ENCODE measurements at regions not wholly inside any gene's neighbourhood (a gene's known extent, or its start where the extent isn't known, plus 50 kb on each side); places are given as distances from the start of the nearest gene placed in this dataset.
A peak's percentile ranks its signal among the peaks of the same experiment; 100 is the strongest.

- intact Hi-C loops (cut with DNase I), result no loop called here
These were observed 244.1 kb downstream of the ELAVL2 start for GRCh38 chr9:23581931-23582330.

DNA sequence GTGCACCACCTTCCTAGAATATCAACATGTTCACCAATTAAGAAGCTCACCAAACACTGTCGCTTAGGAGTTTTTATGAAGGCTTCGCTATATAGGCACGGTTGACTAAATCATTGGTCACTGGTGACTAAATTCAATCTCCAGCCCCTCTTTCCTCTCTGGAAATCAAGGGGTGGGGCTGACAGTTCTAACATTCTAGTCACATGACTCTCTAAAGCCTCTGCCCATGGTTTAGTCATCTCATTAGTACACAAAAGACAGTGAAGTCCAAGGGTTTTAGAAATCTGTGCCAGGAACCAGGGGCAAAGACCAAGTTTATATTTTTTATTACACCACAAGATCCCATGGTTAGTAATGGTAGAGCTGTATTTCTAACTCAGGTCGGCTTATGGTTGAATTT lies 243.2 kb downstream of the ELAVL2 start:
- DNase-seq (ENCODE audit: missing footprints) (no peak), ATAC-seq (no peak)
- intact Hi-C loops (cut with DNase I), result no loop called here

More at GRCh38 chr9:23581931-23582330, 244.1 kb downstream of the ELAVL2 start:
- ATAC-seq (no peak), DNase-seq (ENCODE audit: missing footprints) (no peak)

DNA sequence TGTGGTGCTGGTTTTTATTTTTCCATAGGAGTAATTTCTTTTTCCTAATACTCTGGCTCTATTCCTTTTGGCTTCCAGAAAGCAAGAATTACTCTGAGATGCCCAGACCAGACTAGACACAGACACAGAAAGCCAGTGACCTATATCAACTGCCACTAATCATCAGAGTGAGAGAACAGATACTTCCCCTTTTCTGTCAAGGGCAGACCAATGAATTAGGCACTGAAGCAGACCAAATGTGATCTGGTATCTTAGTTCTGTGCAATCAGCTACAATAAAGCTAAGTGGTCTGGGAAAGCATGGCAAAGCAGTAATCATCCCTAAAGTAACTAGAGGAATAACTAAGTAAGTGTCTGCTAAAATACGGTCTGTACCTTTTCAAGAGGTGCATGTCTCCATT lies 239.1 kb downstream of the ELAVL2 start:
- intact Hi-C loops (cut with DNase I), result no loop called here
- ATAC-seq (no peak), DNase-seq (ENCODE audit: missing footprints) (no peak)

DNA sequence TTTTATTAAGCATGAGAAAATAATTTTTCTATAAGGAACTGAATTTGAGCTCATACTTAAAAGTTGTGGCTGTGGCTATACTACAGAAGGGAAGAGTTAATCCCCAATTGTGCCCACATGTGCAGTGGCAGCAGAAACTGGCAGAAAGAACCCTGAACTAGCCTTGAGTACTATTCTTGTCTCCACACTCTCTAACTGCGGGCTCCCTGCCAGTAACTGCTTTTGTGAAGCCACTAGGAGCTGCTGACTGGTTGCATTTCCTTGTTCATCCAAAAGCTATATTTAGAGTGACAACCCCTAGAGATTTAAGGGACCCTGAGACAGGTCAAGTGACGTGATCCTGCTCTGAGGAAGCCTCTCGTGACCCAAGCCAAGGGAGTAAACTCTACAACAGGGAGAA lies 238.6 kb downstream of the ELAVL2 start:
- intact Hi-C loops (cut with DNase I), result no loop called here
- peak; percentile 96 for ATAC-seq
- DNase-seq (ENCODE audit: missing footprints), result peak; percentile 74

DNA sequence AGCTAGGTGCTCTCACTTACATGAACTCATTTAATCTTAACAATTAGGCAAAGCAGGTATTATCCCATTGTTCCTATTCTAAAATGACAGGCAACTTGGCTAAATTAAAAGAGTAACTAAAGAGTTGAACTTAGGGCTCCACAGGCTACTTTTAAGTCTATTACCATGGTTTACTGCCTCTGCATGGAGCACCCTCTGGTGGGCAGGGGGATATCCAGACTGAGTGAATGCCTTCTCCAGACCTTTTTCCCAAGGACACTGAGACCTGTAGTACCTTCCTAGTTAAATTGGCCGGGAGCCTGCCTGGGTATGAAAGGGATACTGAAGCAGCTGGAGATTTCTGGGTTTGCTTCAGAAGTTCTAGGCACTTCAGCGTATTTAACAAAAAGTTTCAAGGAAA lies 238.1 kb downstream of the ELAVL2 start:
- ATAC-seq, result no peak
- intact Hi-C loops (cut with DNase I), result no loop called here
- DNase-seq (ENCODE audit: missing footprints), result no peak

GRCh38 chr9:23590276-23591000 lies 235.6 kb downstream of the ELAVL2 start:
- intact Hi-C loops (cut with DNase I), result no loop called here
- ATAC-seq (no peak), DNase-seq (ENCODE audit: missing footprints) (no peak)

GRCh38 chr9:23594421-23594820 lies 231.6 kb downstream of the ELAVL2 start:
- ATAC-seq, result no peak
- intact Hi-C loops (cut with DNase I), result no loop called here
- no peak for DNase-seq (ENCODE audit: missing footprints)

DNA sequence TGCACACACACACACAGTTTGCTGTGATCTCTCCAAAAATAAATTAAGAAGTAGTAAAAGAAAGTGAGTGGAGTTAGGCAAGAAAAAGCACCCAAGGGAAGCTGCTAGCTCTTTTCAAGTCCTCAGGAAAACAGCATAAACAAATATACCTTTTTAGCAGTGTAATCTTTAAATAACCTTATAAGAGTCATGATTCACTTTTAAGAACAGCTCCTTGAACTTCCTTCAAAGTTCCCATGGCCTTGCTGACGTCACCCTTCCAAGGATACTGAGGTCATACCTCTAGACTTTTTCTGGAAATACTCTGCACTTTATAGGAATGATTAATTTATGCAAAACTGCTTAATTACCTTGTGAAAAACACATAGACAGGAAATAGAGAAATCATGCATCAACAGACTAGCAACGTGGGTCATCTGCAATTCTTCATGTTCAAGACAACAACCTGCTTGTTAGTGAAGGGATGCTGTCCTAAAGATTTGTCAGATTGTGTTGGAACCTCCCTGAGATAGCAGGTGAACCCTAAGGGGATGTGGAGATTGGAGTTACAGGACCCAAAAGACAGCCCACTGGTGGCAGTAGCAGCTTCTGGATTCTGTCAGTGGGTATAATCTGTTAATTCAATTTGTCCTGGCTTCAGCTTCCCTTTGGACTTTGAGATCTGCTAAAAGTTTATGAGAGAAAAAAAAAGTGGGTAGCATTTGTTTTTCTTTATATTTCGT lies 229.0 kb downstream of the ELAVL2 start:
- intact Hi-C loops (cut with DNase I), result no loop called here
- no peak for ATAC-seq
- DNase-seq (ENCODE audit: missing footprints), result no peak

- ATAC-seq (no peak), DNase-seq (ENCODE audit: missing footprints) (no peak)
- intact Hi-C loops (cut with DNase I), result no loop called here
These were observed 227.0 kb downstream of the ELAVL2 start for GRCh38 chr9:23598994-23599393.

DNA sequence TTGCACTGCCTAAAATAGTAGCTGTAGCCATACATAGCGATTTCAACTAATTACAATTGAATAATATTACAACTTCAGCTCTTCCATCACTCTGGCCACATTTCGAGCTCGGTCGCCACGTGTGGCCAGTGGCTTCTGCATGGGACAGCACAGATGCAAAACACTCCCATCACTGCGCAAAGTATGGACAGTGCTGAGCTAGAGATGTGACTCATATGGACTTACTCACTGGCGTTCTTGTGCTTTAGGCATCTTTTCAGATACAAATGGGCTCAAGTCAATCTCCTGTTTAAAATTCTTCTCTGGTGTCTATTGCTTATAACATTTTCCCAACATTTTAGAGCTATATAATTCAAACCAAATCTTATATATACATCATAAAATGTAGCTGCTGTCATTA lies 222.7 kb downstream of the ELAVL2 start:
- DNase-seq (ENCODE audit: missing footprints), result no peak
- no peak for ATAC-seq
- intact Hi-C loops (cut with DNase I), result no loop called here

- intact Hi-C loops (cut with DNase I), result no loop called here
- ATAC-seq (no peak), DNase-seq (ENCODE audit: missing footprints) (no peak)
These were observed 219.9 kb downstream of the ELAVL2 start for GRCh38 chr9:23606107-23606506.

DNA sequence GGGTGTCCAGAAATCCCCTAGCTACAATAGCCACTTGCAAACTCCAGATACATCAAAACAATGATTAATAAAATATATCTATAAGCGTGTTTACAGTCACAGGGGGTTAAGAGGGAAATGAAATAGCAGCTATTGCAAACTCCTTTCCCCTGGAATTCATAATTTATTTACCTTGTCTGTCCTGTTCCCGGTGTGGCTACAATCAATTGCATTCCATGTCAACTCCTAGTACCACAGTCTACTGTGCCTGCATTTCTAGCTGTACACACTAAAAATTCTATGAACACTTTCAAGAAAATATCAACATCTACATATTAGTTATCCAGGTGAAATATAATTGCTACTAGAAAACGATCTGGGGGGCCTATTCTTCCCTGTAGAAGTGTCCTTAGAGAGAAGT lies 217.6 kb downstream of the ELAVL2 start:
- no peak for ATAC-seq
- intact Hi-C loops (cut with DNase I), result no loop called here
- DNase-seq (ENCODE audit: missing footprints), result no peak

DNA sequence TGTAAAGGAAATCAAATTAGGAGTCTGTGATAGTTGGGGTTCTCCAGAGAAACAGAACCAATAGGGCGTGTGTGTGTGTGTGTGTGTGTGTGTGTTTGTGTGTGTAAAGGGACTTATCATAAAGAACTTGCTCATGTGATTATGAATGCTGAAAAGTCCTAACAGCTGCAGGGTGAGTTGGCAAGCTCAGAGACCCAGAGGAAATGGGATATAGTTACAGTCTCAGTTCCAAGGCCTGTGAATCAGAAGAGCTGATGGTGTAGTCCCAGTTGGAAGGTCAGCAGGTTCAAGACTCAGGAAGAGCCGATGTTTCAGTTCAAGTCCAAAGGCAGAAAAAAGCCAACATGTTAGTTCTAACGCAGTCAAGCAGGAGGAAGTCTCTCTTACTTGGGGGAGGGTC lies 214.2 kb downstream of the ELAVL2 start:
- no peak for ATAC-seq
- intact Hi-C loops (cut with DNase I), result no loop called here
- DNase-seq (ENCODE audit: missing footprints), result no peak

- ATAC-seq (no peak), DNase-seq (ENCODE audit: missing footprints) (no peak)
- intact Hi-C loops (cut with DNase I), result no loop called here
These were observed 210.5 kb downstream of the ELAVL2 start for GRCh38 chr9:23615569-23615968.

DNA sequence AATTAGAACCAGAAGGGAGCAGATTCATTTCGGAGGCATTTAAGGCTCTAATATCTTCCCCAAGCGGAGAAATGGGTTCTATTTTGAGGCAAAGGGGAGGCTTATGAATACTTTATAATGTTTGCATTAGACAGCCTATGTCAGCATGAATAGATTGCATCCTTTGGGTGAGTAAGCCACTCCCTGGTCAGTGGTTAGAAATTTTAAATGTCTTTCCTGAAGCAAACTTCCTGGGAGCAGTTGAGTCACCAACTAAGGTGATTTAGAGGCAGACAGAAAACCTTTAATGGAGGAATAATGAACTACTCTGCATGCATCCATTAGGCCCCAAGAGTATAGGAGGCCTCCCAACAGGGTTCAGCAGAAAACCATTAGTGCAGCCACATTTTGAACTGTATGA lies 204.9 kb downstream of the ELAVL2 start:
- ATAC-seq, result no peak
- no peak for DNase-seq (ENCODE audit: missing footprints)
- intact Hi-C loops (cut with DNase I), result no loop called here

GRCh38 chr9:23621924-23622323 lies 204.1 kb downstream of the ELAVL2 start:
- intact Hi-C loops (cut with DNase I), result no loop called here
- DNase-seq (ENCODE audit: missing footprints) (no peak), ATAC-seq (no peak)

DNA sequence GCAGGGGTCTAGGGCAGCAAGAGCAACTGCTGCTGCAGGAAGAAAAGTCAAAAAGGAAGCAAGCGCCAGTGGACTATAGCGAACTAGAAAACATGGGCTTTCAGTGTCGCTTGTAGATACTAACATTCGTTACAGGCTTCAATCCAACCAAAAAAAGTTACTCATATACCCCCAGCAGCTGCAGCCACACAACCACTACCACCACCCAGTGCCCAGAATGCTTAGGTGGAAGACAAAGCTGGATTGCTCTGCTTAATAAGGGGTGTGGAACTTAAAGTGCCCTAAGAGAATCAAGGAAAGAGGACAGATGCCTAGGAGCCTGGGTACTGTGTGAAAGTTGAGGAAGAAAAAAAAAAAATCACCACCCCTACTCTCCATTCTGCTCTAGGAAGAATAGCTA lies 203.6 kb downstream of the ELAVL2 start:
- intact Hi-C loops (cut with DNase I), result no loop called here
- ATAC-seq, result no peak
- DNase-seq (ENCODE audit: missing footprints), result no peak

DNA sequence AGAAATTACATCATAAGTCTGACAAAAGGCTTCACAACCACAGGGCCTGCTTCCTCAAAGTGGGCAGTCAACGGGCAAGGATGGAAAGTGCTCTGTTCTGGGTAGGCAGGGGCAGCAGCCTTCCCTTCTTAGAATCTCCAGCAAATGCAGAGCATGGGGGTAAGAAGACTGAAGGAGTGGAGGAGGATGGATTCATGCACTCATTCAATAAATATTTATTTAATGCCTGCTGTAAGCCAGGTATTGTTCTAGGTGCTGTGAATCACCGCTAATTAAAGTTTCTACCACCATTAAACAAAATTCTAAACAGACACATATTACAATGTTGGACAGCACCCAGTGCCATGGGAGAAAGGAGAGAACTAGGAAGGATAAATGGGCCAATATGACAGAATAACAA lies 195.6 kb downstream of the ELAVL2 start:
- ATAC-seq (no peak), DNase-seq (ENCODE audit: missing footprints) (no peak)
- intact Hi-C loops (cut with DNase I), result no loop called here

- intact Hi-C loops (cut with DNase I), result no loop called here
These were observed 190.8 kb downstream of the ELAVL2 start for GRCh38 chr9:23635276-23635675.

DNA sequence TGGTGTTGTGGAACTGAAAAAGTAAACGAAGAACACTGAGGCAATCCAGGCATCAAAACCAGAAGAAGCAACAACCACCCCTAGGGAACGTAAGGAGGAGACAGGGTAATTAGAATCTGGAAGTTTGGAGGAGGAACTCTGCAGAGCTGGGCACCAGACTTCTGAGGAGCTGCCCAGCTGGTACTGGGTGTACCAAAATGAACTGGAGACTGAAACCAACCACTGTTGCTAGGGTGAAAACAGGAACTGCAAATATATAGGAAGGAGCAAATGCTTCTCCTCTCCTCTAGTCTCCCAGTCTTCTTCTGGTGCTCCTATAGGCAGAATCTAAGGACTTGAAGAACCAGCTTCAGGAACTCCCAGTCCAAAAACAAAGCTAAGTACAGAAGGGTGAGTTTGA lies 189.8 kb downstream of the ELAVL2 start:
- no peak for ATAC-seq
- intact Hi-C loops (cut with DNase I), result no loop called here
- no peak for DNase-seq (ENCODE audit: missing footprints)

More at GRCh38 chr9:23635276-23635675, 190.8 kb downstream of the ELAVL2 start:
- DNase-seq (ENCODE audit: missing footprints) (no peak), ATAC-seq (no peak)

DNA sequence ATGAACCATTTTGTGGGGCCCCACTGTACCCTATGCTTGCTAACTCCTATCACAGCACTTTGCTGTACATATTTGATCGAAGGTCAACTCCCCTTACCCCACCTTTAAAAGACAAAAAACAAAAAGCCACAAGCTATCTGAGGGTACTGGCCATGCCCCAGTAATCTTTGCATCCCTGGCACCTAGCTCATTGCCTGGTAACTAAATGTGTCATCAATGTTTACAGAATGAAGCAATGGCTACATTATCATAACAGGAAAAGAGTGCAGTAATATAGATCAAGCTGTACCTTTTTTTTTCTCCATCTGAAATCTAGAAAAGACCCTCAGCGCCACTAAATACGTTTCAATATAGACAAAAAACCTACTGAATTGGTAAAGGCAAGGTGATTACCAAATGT lies 188.0 kb downstream of the ELAVL2 start:
- DNase-seq (ENCODE audit: missing footprints) (no peak), ATAC-seq (no peak)
- intact Hi-C loops (cut with DNase I), result no loop called here

All from Right ventricle myocardium inferior (tissue), 1 donor.